NCI-H2171 treated with DMSO at 0.1 percent for 48 hours (cell line): ENCODE measurements at regions not wholly inside any gene's neighbourhood (a gene's known extent, or its start where the extent isn't known, plus 50 kb on each side); places are given as distances from the start of the nearest gene placed in this dataset.

Experiments used
- DNase-seq: peaks from one replicate; lab custom pipeline; 2025; lab: John Stamatoyannopoulos, UW

DNA sequence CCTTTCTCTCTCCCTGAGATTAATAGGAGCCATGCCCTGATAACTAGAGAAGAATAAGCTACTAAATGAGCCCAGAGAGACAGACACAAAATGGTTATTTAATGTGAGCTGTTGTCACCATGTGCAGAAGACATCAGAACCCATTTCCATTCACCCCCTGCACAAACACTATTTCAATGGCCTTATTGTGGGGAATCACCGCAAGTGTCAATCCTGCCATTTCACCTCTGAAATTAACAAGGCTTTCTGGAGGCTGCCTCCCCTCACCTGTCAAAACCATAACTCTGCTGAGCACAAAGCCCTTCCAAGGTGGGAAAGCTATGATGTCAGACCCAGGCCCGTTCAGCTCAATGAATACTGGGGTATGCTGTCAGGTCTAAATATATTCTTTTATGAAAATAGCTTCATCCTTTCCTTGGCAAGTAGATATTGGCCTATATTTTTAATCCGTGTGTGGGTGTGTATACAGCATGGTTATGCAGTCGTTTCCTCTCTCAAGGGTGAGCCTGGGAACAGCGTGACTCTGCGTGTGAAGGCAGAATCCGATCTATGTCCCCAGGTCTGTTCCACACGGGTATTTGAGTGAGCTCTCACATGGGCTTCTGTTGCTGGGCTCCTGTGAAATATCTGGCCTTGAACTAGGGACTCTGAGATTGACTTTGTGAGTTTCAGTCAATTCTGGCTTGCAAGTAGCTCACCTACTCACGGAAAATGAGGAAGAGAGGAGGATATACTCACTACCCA, 266.3 kb downstream of the FBXW7 start:
- DNase-seq = no peak

DNA sequence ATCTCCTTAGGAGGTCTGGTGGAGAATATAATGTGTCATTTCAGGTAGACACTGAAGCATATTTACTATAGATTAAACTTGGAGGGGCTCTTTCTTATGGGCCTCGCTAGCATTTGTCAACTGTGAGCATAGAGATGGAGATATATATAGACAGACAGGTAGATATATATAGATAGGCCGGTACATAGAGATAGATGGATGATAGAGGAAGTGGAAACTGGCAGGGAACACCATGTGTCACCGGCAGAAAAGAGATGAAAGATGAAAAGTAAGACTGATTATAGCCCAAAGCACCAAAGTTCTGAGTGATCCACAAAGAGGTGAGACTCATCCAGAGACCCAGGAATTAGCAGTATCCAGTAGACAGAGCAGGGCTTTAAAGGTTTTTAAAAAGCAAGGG, 268.1 kb downstream of the FBXW7 start:
- DNase-seq = no peak

GRCh38 chr4:152266831-152267480, 268.9 kb downstream of the FBXW7 start:
- DNase-seq = no peak

GRCh38 chr4:152265149-152265621, 270.7 kb downstream of the FBXW7 start:
- no peak for DNase-seq

GRCh38 chr4:152264106-152264505, 271.8 kb downstream of the FBXW7 start:
- no peak for DNase-seq

DNA sequence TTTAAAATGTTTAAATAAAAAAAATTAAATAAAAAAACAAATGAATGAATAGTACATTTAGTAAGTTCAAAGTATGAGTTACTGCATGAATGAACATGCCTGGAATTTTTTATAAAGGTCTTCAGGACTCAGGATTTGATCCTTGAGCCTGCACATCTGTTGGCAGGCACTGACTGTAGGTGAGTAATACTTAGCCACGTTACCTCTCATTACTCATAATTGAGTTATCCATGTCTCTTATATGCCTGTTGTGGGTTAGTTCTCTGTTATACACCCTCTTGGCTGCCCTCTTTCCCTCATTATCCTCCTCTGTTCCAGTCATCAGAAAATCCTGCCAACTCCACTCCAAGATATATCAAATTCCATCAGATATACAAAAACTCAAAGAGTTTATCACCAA, 276.0 kb downstream of the FBXW7 start:
- no peak for DNase-seq

DNA sequence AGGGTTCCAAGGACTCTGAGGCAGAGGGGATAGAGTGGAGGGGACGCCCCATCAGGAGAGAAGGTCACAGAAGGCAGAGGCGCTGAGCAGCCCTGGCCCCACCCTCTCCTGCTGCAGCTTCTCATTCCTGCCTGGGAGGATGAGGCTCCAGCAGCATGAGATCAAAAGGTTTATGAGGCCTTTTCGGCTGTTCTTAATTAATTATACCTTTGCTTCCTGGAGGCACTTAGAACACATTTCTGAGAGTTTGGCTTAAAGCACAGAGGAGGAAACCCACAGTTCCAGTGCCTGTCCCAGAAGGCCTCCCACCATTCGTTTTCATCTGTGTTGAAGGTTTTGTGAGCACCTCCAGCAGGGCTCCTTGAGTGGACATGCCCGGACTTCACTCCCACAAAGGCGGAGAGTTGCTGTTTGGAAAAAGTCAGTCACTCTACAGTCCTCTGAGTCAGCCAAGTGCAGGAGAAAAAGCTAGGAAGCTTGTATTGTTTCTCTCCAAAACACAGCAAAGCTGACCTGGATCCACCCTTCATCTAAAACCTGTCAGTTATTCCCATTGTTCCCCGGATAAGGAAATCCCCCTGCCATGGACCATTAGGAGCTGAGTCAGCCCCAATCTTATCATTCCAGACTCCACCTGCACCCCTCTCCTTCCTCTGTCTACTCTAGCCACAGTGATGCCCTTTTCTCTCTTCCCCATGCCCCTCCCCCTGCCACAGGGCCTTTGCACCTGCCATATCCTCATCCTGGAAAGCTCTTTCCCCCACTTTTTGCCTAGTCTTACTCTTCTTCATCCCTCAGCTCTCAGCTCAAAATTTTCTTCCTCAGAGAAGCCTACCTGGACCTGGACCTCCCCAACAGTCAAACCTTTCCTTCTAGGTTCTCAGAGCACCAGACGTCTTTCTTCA, 276.8 kb downstream of the FBXW7 start:
- DNase-seq = no peak

DNA sequence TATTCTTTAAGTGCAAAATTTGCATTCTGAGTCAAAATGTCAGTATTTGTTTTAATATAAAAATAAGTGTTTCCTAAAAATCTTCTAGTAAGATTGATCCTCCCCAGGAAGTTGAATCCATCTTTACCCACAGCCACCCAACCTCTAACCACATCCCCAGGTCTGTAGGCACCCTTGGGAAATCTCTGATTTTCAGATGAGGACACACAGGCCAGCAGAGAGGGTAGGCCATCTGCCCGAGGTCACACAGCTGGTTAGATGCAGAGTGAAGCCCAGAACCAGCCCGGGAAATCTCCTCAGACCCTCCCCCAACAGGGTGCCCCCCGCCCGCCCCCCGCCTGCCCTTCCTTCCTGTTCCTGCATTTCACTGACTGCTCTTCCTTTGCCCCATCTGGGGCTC, 277.5 kb downstream of the FBXW7 start:
- DNase-seq = no peak

DNA sequence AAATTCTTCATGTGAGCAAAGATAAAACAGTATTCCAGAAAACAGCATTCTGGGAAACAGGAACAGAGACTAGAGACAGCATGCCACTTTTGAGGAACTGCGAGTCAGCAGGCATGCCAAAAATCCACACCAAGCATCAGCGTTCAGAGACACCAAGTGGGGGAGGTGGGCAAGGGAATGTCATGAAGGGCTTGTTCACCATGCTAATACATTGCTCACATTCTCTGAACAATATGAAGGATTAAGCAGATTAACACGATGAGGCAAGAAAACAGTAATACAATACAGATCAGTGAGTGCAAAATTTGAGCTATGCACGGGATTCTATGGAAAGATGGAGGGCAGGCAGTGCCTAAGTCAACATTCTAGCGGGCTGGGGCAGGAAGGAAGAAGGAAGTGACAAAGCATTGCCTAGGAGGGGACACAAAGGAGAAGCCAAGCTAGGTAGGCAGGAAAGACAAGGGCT, 278.3 kb downstream of the FBXW7 start:
- no peak for DNase-seq

DNA sequence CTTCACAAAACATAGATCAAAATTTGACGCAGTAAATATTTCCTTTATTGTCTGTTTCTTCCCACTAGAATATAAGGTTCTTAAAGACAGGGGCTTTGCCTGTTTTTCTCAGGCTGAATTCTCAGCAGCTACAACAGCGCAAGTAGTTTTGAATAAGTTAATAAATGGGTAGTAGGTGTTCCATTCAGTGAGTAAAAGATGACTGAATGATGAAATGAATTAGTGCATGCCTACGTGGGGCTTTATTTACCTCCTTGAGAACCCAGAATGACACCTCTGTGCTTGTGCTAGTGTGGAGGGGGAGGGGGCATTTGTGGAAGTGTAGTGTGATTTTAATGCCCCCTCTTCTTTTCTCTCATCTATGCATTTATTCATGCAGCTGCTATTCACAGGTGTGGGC, 278.9 kb downstream of the FBXW7 start:
- DNase-seq = no peak

DNA sequence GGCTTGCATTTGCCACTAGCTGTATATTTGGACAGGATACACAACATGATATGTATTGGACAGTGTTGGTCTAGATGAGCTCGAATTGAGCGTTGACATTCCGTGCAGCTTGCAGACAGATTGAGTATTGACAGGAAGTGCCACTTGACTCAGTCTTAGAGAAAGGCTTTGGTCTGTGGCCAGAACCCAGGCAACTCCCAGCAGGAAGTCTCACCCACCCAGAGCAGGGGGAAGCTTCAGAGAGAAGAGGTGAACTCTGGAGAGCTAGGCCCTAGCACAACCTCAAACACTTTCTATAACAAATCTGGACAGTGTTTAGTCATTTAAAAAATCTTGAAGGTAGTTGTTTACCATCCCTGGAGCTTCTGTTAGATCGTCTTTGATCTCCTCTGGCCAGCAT, 280.5 kb downstream of the FBXW7 start:
- DNase-seq = no peak

- DNase-seq = no peak
Measured at GRCh38 chr4:152248347-152248746, 287.5 kb downstream of the FBXW7 start.

DNA sequence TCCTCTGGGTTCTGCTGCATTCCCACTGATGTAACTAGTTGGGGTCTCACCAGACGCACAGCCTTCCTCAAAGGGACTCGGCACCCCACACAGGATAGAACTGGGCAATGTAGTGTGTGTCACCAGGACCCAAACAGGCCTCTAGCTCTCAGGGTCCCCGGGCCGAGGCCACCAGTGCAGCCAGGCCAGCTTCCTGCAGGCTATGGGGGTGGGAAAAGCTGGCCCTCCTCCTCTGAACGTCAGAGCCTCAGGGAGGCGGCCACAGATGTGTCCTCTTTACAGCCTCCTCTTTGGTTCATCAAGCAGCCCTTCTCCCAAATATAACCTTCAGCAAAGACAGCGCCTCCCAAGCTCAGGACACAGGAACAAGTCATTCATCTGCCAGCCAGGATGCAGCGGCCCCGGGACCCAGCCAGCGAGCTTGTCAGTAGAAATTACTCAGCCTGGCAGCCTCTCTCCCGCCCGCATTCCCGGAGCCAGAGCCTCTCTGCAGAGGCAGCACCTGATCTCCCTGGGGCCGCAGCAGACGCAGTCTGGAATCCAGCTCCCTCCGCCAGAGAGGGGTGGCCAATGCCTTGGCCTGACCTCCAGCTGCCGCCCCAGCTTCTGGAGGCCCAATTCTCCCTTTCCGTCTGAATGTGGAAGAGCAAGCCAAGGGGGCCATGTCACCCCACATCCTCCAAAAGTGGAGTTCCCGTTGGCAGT, 288.5 kb downstream of the FBXW7 start:
- no peak for DNase-seq

DNA sequence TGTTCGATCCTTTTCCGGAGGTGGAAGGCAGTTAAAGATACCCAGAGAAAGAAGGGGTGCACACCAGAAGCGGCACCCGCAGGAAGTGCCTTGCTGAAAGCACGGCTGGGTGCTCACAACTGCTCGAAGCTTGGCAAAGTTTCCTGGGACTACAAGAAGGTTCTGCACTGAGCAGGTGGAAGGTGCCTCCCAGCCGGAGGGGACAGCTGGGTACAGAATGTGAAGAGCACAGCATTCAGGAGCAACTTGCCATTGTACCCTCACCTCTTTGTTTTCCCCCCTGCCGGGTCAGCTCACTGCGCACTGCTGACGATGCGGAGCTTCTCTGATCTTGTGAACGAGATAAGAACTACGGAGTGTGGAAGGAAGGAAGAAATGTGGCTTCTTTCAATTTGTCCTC, 289.2 kb downstream of the FBXW7 start:
- DNase-seq = no peak

DNA sequence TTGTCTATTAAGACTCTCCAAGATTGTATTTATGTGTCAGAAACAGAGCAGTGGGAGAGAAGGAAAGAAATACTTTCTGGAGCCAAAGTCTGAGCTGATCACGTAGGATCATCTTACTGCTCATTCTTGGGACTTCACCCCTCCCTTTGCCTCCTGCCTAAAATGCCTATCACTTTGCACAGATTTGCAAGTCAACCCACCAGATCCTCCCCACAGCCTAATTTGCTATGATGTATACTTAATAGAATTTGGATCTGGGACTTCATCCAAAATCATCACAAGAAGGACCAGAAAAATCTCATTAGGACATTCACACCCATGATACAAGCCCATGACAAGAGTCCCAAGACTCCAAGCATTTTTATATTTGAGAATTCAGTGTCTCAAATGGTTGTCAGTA, 290.2 kb downstream of the FBXW7 start:
- DNase-seq = no peak

GRCh38 chr4:152244659-152245058, 291.2 kb downstream of the FBXW7 start:
- no peak for DNase-seq

- no peak for DNase-seq
Measured at GRCh38 chr4:152243896-152244595, 291.8 kb downstream of the FBXW7 start.

DNA sequence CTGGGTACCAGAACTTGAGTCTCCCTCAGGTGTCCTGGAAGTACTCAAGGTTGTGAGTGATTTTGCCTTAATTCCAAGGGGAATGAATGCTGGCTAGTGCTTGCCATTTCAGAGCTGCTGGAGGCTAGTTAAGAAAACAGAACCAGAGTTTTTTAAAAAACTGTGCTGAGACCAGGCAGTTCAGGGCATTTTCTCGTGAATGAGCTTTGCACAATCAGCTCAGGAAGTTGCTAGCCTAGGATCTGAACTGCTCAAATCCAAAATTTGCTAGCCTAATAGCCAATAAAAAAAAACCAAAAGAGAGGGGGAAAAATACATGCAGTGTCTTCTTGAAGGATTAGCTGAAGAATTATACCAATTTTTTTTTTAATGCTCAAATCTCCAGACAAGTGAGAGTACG, 292.7 kb downstream of the FBXW7 start:
- DNase-seq = no peak

- DNase-seq = no peak
Measured at GRCh38 chr4:152240232-152240631, 295.7 kb downstream of the FBXW7 start.

- no peak for DNase-seq
Measured at GRCh38 chr4:152239216-152239615, 296.7 kb downstream of the FBXW7 start.

GRCh38 chr4:152236519-152237056, 299.3 kb downstream of the FBXW7 start:
- no peak for DNase-seq
